HG03342 (cell line): ENCODE measurements at regions not wholly inside any gene's neighbourhood (a gene's known extent, or its start where the extent isn't known, plus 50 kb on each side); places are given as distances from the start of the nearest gene placed in this dataset.
A peak's percentile ranks its signal among the peaks of the same experiment; 100 is the strongest.

Source experiments
- ATAC-seq: cut with Tn5 transposase; IDR thresholded peaks from one replicate; pipeline ENCODE4 v1.9.1; 2021; ENCODE audit warnings: mild to moderate bottlenecking, moderate library complexity; ENCODE audit not compliant: unreplicated experiment

- no peak for ATAC-seq
Observed at GRCh38 chr4:57633212-57633859, 523.2 kb upstream of the IGFBP7 start.

- no peak for ATAC-seq
Observed at GRCh38 chr4:57632564-57632963, 522.4 kb upstream of the IGFBP7 start.

GRCh38 chr4:57631147-57631546, 521.0 kb upstream of the IGFBP7 start:
- no peak for ATAC-seq

GRCh38 chr4:57628004-57628403, 517.8 kb upstream of the IGFBP7 start:
- no peak for ATAC-seq

- no peak for ATAC-seq
Observed at GRCh38 chr4:57614257-57614932, 504.2 kb upstream of the IGFBP7 start.

GRCh38 chr4:57612279-57612678, 502.1 kb upstream of the IGFBP7 start:
- no peak for ATAC-seq

GRCh38 chr4:57607566-57608180, 497.5 kb upstream of the IGFBP7 start:
- no peak for ATAC-seq

GRCh38 chr4:57605376-57605775, 495.2 kb upstream of the IGFBP7 start:
- ATAC-seq, result no peak

- no peak for ATAC-seq
Observed at GRCh38 chr4:57602141-57602540, 492.0 kb upstream of the IGFBP7 start.

GRCh38 chr4:57591073-57591472, 480.9 kb upstream of the IGFBP7 start:
- ATAC-seq, result no peak

GRCh38 chr4:57588557-57588956, 478.4 kb upstream of the IGFBP7 start:
- no peak for ATAC-seq

- peak; percentile 93 for ATAC-seq
Observed at GRCh38 chr4:57580710-57581599, 470.8 kb upstream of the IGFBP7 start.

GRCh38 chr4:57575426-57575825, 465.2 kb upstream of the IGFBP7 start:
- no peak for ATAC-seq

- no peak for ATAC-seq
Observed at GRCh38 chr4:57554556-57555092, 444.4 kb upstream of the IGFBP7 start.

- ATAC-seq, result no peak
Observed at GRCh38 chr4:57553728-57554127, 443.5 kb upstream of the IGFBP7 start.

GRCh38 chr4:57550198-57550597, 440.0 kb upstream of the IGFBP7 start:
- ATAC-seq, result no peak

GRCh38 chr4:57548856-57549255, 438.7 kb upstream of the IGFBP7 start:
- no peak for ATAC-seq

- ATAC-seq, result no peak
Observed at GRCh38 chr4:57544811-57545654, 434.8 kb upstream of the IGFBP7 start.

- ATAC-seq, result no peak
Observed at GRCh38 chr4:57504797-57505530, 394.8 kb upstream of the IGFBP7 start.
